Endothelial cell of umbilical vein (primary cell): ENCODE measurements at regions not wholly inside any gene's neighbourhood (a gene's known extent, or its start where the extent isn't known, plus 50 kb on each side); places are given as distances from the start of the nearest gene placed in this dataset.

Source experiments
- BruUV-seq: library from RNA; stranded (reverse); fragments of 400-500 nt; replicated peaks from 2 replicates; lab custom pipeline; 2021; lab: Mats Ljungman, UMichigan
- CTCF ChIA-PET: fragments of 300-600, 350-600 bp; sonication (Branson Sonifier 250); formaldehyde crosslinking; loops from one replicate; lab custom pipeline; 2021; ENCODE audit warnings: antibody characterized with exemption, inconsistent platforms; lab: Charles Lee
- POLR2A ChIA-PET: fragments of 300-600, 350-600 bp; sonication (Branson Sonifier 250); formaldehyde crosslinking; loops from one replicate; lab custom pipeline; 2021; ENCODE audit warnings: antibody characterized with exemption, inconsistent platforms; lab: Charles Lee
- DNase-seq: peaks from one replicate; pipeline ENCODE4 v3.0.0-alpha.2; 2011; ENCODE audit warnings: low read depth, low spot score
- FAIRE-seq: peaks from 2 replicates; lab custom pipeline; 2011; peaks lifted over from hg19 to GRCh38; lab: Jason Lieb, UNC
- H2AFZ ChIP-seq: 2 replicates; pipeline ENCODE4 v1.6.0; 2012; ENCODE audit warnings: low read depth, low read length, control low read depth, inconsistent platforms
- H3K27ac ChIP-seq: 2 replicates; pipeline ENCODE4 v1.5.1; 2011; ENCODE audit warnings: low read depth, mild to moderate bottlenecking, control low read depth, low read length, moderate library complexity; ENCODE audit not compliant: insufficient read depth
- H3K27me3 ChIP-seq, 2 experiments: 2 replicates each; pipeline versions ENCODE4 v1.6.0 to v1.6.1; 2011; ENCODE audit warnings: low read length in 2 of 2, mixed read lengths in 1 of 2; ENCODE audit not compliant: control insufficient read depth in 2 of 2, insufficient read depth in 2 of 2
- H3K36me3 ChIP-seq, 2 experiments: 2 replicates in 1 of 2; 3 replicates in 1 of 2; pipeline ENCODE4 v1.5.1; 2011; ENCODE audit warnings: low read length in 2 of 2, mild to moderate bottlenecking in 1 of 2, moderate library complexity in 1 of 2; ENCODE audit not compliant: control insufficient read depth in 2 of 2, insufficient read depth in 2 of 2; ENCODE audit errors: extremely low read depth in 1 of 2
- H3K4me1 ChIP-seq: 3 replicates; pipeline ENCODE4 v1.5.1; 2011; ENCODE audit warnings: mild to moderate bottlenecking, low read length; ENCODE audit not compliant: control insufficient read depth, insufficient read depth; ENCODE audit errors: extremely low read depth
- H3K4me2 ChIP-seq: 2 replicates; pipeline ENCODE4 v1.6.1; 2011; ENCODE audit warnings: low read length, control low read depth, mixed read lengths; ENCODE audit not compliant: insufficient read depth
- H3K4me3 ChIP-seq, 3 experiments: fragments of 200-600 bp in 1 of 3; sonication (generic), shearing (Covaris generic) in 1 of 3; replicated peaks in 1 of 3; 2 replicates each; pipeline ENCODE4 v1.5.1; 2011 to 2016; ENCODE audit warnings: control low read depth in 3 of 3, low read length in 3 of 3, mild to moderate bottlenecking in 2 of 3, inconsistent platforms in 1 of 3, low read depth in 1 of 3, moderate library complexity in 1 of 3; ENCODE audit not compliant: insufficient read depth in 1 of 3
- H3K79me2 ChIP-seq: 2 replicates; pipeline ENCODE4 v1.6.0; 2012; ENCODE audit warnings: low read length, inconsistent platforms; ENCODE audit not compliant: control insufficient read depth, insufficient read depth
- H3K9ac ChIP-seq: replicated peaks from 2 replicates; pipeline ENCODE3; 2011; ENCODE audit warnings: low read length, control low read depth; ENCODE audit not compliant: insufficient read depth; ENCODE audit errors: extremely low read depth
- H3K9me1 ChIP-seq: replicated peaks from 3 replicates; pipeline ENCODE4 v1.6.0; 2011; ENCODE audit warnings: mild to moderate bottlenecking, low read length; ENCODE audit not compliant: control insufficient read depth, insufficient read depth; ENCODE audit errors: extremely low read depth
- H3K9me3 ChIP-seq: replicated peaks from 2 replicates; pipeline ENCODE4 v1.5.1; 2012; ENCODE audit warnings: low read length, inconsistent platforms; ENCODE audit not compliant: control insufficient read depth, insufficient read depth
- H4K20me1 ChIP-seq: replicated peaks from 2 replicates; pipeline ENCODE3; 2011; ENCODE audit warnings: mild to moderate bottlenecking, low read length; ENCODE audit not compliant: control insufficient read depth, insufficient read depth; ENCODE audit errors: extremely low read depth
- CTCF ChIP-seq, 2 donors: IDR thresholded peaks; 1 replicate in 1 of 2; 2 replicates in 1 of 2; pipeline ENCODE4 v1.5.1; 2011; ENCODE audit warnings: low read length in 2 of 2, mild to moderate bottlenecking in 2 of 2, moderate library complexity in 2 of 2, control low read depth in 1 of 2, inconsistent platforms in 1 of 2, low read depth in 1 of 2; ENCODE audit not compliant: insufficient read depth in 1 of 2; ENCODE audit errors: extremely low read depth in 1 of 2
- EZH2 ChIP-seq: IDR thresholded peaks from 2 replicates; pipeline ENCODE4 v1.6.1; 2012; ENCODE audit warnings: borderline replicate concordance, low read depth, mild to moderate bottlenecking, moderate library complexity, low read length, inconsistent platforms; ENCODE audit not compliant: severe bottlenecking
- FOS ChIP-seq: IDR thresholded peaks from 2 replicates; pipeline ENCODE4 v1.6.1; 2011; ENCODE audit warnings: mild to moderate bottlenecking, low read length, moderate library complexity, borderline replicate concordance; ENCODE audit not compliant: insufficient read depth
- GATA2 ChIP-seq: IDR thresholded peaks from 2 replicates; pipeline ENCODE4 v1.7.0; 2011; ENCODE audit warnings: low read depth, mild to moderate bottlenecking, moderate library complexity, mixed read lengths, low read length; ENCODE audit not compliant: insufficient read length, insufficient read depth
- JUN ChIP-seq: IDR thresholded peaks from 2 replicates; pipeline ENCODE4 v1.6.1; 2011; ENCODE audit warnings: borderline replicate concordance, low read depth; ENCODE audit not compliant: insufficient read length, insufficient read depth
- MAX ChIP-seq: IDR thresholded peaks from 2 replicates; pipeline ENCODE4 v1.6.1; 2011; ENCODE audit not compliant: insufficient read depth, insufficient read length
- MYC ChIP-seq: IDR thresholded peaks from one replicate; pipeline ENCODE4 v1.6.1; 2011; ENCODE audit warnings: mild to moderate bottlenecking, low read depth, low read length
- POLR2A ChIP-seq: IDR thresholded peaks from 2 replicates; pipeline ENCODE4 v1.6.1; 2012; ENCODE audit warnings: low read depth, mild to moderate bottlenecking, control low read depth, low read length
- POLR2AphosphoS5 ChIP-seq: IDR thresholded peaks from 2 replicates; pipeline ENCODE4 v1.6.1; 2012; ENCODE audit warnings: low read depth, mild to moderate bottlenecking, control low read depth, low read length, moderate library complexity; ENCODE audit not compliant: insufficient read depth
- dilution Hi-C: fragments of 300-500 bp; cut with MboI; formaldehyde crosslinking; loops from one replicate; pipeline ENCODE4 v1.15.0; 2019; ENCODE audit warnings: low sequenced_read_pairs; ENCODE audit not compliant: extremely low pct_ligation_motif_present
- intact Hi-C: fragments of 100-400 bp; cut with micrococcal nuclease; formaldehyde crosslinking; loops from one replicate; pipeline ENCODE4 v1.10.0; 2022

GRCh38 chr5:19047277-19047676 is 940.7 kb downstream of the CDH18 start:
- no peak for DNase-seq

More at GRCh38 chr5:19047277-19047676, 940.7 kb downstream of the CDH18 start:
- intact Hi-C loops = no loop called here
- no peaks in the 10 kb centered on the region for H3K36me3 ChIP-seq
- BruUV-seq = no TSS peak
- H3K4me1 ChIP-seq = no peaks in the 10 kb centered on the region
- H3K79me2 ChIP-seq = no peaks in the 10 kb centered on the region
- dilution Hi-C loops = no loop called here
- H3K4me3 ChIP-seq = no peak overlapping the region
- no peak overlapping the region for H2AFZ ChIP-seq
- H3K27me3 ChIP-seq = no peaks in the 10 kb centered on the region
- no peaks in the 10 kb centered on the region for H3K9me1 ChIP-seq
- H3K4me2 ChIP-seq = no peak overlapping the region
- H3K9me3 ChIP-seq = peaks cover 4% of the 10 kb centered on the region
- H3K9ac ChIP-seq = no peak overlapping the region
- ChIA-PET POLR2A (no interaction called here), CTCF (no interaction called here)
- FAIRE-seq = no peak
- no peak overlapping the region for H3K27ac ChIP-seq
- no peaks in the 10 kb centered on the region for H4K20me1 ChIP-seq
- TF ChIP-seq FOS (no peak), CTCF (IDR thresholded peaks at IDR 0.05; ENCODE audit: extremely low read depth in 1 of 2, insufficient read depth in 1 of 2, low read depth in 1 of 2, low read length in 2 of 2) (no peak), GATA2 (no peak), POLR2A (no peak), POLR2AphosphoS5 (no peak), MAX (no peak), EZH2 (no peak), MYC (no peak), JUN (no peak)
